Keratinocyte (primary cell): ENCODE measurements at regions not wholly inside any gene's neighbourhood (a gene's known extent, or its start where the extent isn't known, plus 50 kb on each side); places are given as distances from the start of the nearest gene placed in this dataset.

ENCODE experiments used
- CTCF ChIP-seq, 3 experiments: IDR thresholded peaks in 1 of 3; conservative IDR thresholded peaks in 1 of 3; optimal IDR thresholded peaks in 1 of 3; 2 replicates in 2 of 3; 3 replicates in 1 of 3; pipeline versions ENCODE3 to v1.5.1; 2011; ENCODE audit warnings: low read length in 3 of 3, mild to moderate bottlenecking in 3 of 3, moderate library complexity in 2 of 3, control low read depth in 1 of 3, inconsistent platforms in 1 of 3; ENCODE audit not compliant: insufficient read depth in 2 of 3; ENCODE audit errors: extremely low read depth in 1 of 3
- EZH2 ChIP-seq: IDR thresholded peaks from one replicate; pipeline ENCODE4 v1.6.1; 2012; ENCODE audit warnings: inconsistent platforms, mild to moderate bottlenecking, low read length, moderate library complexity

- TF ChIP-seq CTCF (optimal IDR thresholded peaks at IDR 0.05 in 1 of 3, IDR thresholded peaks at IDR 0.05 in 1 of 3, conservative IDR thresholded peaks at IDR 0.05 in 1 of 3; ENCODE audit: extremely low read depth in 1 of 3, insufficient read depth in 2 of 3, low read length in 3 of 3), result no peak
- no peak for TF ChIP-seq EZH2
Measured at GRCh38 chr12:105506678-105507310, 176.3 kb downstream of the C12orf75 start.
